ENCODE measurements at regions not wholly inside any gene's neighbourhood (a gene's known extent, or its start where the extent isn't known, plus 50 kb on each side); places are given as distances from the start of the nearest gene placed in this dataset.
A peak's percentile ranks its signal among the peaks of the same experiment; 100 is the strongest.

GRCh38 chr11:30107899-30108298 is 91.1 kb upstream of the KCNA4 start:
- 0 out of 3 replicates have a peak, but pooled peaks have one; percentile 18 for ATAC-seq
- TF ChIP-seq ISL1 (CRISPR knock-in tag; IDR thresholded peaks at IDR 0.05) (no peak), CSRNP3 (CRISPR knock-in tag; IDR thresholded peaks at IDR 0.05) (no peak), ZFP30 (CRISPR knock-in tag; IDR thresholded peaks at IDR 0.05) (no peak), ZNF70 (CRISPR knock-in tag; IDR thresholded peaks at IDR 0.05) (no peak), OSR1 (CRISPR knock-in tag; IDR thresholded peaks at IDR 0.05) (no peak), ZNF8 (CRISPR knock-in tag; IDR thresholded peaks at IDR 0.05) (no peak), TOX (CRISPR knock-in tag; IDR thresholded peaks at IDR 0.05; ENCODE audit: borderline replicate concordance) (no peak), ARNTL (CRISPR knock-in tag; IDR thresholded peaks at IDR 0.05; ENCODE audit: borderline replicate concordance, low read depth) (no peak), CSDC2 (CRISPR knock-in tag; IDR thresholded peaks at IDR 0.05) (no peak), PATZ1 (CRISPR knock-in tag; IDR thresholded peaks at IDR 0.05; ENCODE audit: borderline replicate concordance) (no peak), TSHZ2 (CRISPR knock-in tag; IDR thresholded peaks at IDR 0.05) (no peak), SNAI2 (CRISPR knock-in tag; IDR thresholded peaks at IDR 0.05) (no peak), GLIS3 (CRISPR knock-in tag; IDR thresholded peaks at IDR 0.05) (no peak), RARB (CRISPR knock-in tag; IDR thresholded peaks at IDR 0.05) (no peak), ZNF565 (CRISPR knock-in tag; conservative IDR thresholded peaks at IDR 0.05; ENCODE audit: low read depth) (no peak), ZC3H10 (CRISPR knock-in tag; IDR thresholded peaks at IDR 0.05) (no peak), TCF4 (CRISPR knock-in tag; IDR thresholded peaks at IDR 0.05; ENCODE audit: borderline replicate concordance) (no peak), CREB5 (CRISPR knock-in tag; IDR thresholded peaks at IDR 0.05; ENCODE audit: low read depth) (no peak), POU6F1 (CRISPR knock-in tag; IDR thresholded peaks at IDR 0.05; ENCODE audit: borderline replicate concordance, low read depth) (no peak)

GRCh38 chr11:30109774-30110173 is 92.9 kb upstream of the KCNA4 start:
- no peak for ATAC-seq
- no peak for TF ChIP-seq SNAI2 (CRISPR knock-in tag; IDR thresholded peaks at IDR 0.05)
- no peak for TF ChIP-seq RARB (CRISPR knock-in tag; IDR thresholded peaks at IDR 0.05)

GRCh38 chr11:30110691-30111090 is 93.9 kb upstream of the KCNA4 start:
- TF ChIP-seq ZFP3 (CRISPR knock-in tag; IDR thresholded peaks at IDR 0.05): no peak
- no peak for TF ChIP-seq POU6F1 (CRISPR knock-in tag; IDR thresholded peaks at IDR 0.05; ENCODE audit: borderline replicate concordance, low read depth)
- TF ChIP-seq TCF4 (CRISPR knock-in tag; IDR thresholded peaks at IDR 0.05; ENCODE audit: borderline replicate concordance): no peak
- TF ChIP-seq ZNF70 (CRISPR knock-in tag; IDR thresholded peaks at IDR 0.05): no peak
- TF ChIP-seq GLIS3 (CRISPR knock-in tag; IDR thresholded peaks at IDR 0.05): no peak
- TF ChIP-seq CSDC2 (CRISPR knock-in tag; IDR thresholded peaks at IDR 0.05): no peak
- TF ChIP-seq ZNF8 (CRISPR knock-in tag; IDR thresholded peaks at IDR 0.05): no peak
- no peak for TF ChIP-seq SNAI2 (CRISPR knock-in tag; IDR thresholded peaks at IDR 0.05)
- TF ChIP-seq TOX (CRISPR knock-in tag; IDR thresholded peaks at IDR 0.05; ENCODE audit: borderline replicate concordance): no peak
- no peak for TF ChIP-seq ZFP30 (CRISPR knock-in tag; IDR thresholded peaks at IDR 0.05)
- no peak for TF ChIP-seq TSHZ2 (CRISPR knock-in tag; IDR thresholded peaks at IDR 0.05)
- no peak for ATAC-seq

Measured in SK-N-SH treated with all-trans-retinoic acid at 6 μM for 48 hours (cell line).